ENCODE measurements at regions not wholly inside any gene's neighbourhood (a gene's known extent, or its start where the extent isn't known, plus 50 kb on each side); places are given as distances from the start of the nearest gene placed in this dataset.

GRCh38 chr12:75863533-75863932 lies 168.0 kb downstream of the PHLDA1 start:
- no peak overlapping the region for H3K27ac ChIP-seq
- no peaks in the 10 kb centered on the region for H3K4me1 ChIP-seq
- no peaks in the 10 kb centered on the region for H3K36me3 ChIP-seq
- H3K4me3 ChIP-seq, result no peak overlapping the region
- intact Hi-C loops (cut with DNase I; ENCODE audit: low total_unique reads), result no loop called here
- DNase-seq, result no peak
- no peaks in the 10 kb centered on the region for H3K9me3 ChIP-seq
- no peaks in the 10 kb centered on the region for H3K27me3 ChIP-seq (replicated peaks in 1 of 7)
- TF ChIP-seq CTCF (IDR thresholded peaks at IDR 0.05 in 8 of 11, conservative IDR thresholded peaks at IDR 0.05 in 3 of 11) (no peak), POLR2AphosphoS5 (IDR thresholded peaks at IDR 0.05) (no peak), POLR2A (IDR thresholded peaks at IDR 0.05) (no peak)
- WGBS, 5 donors, result 77 to 93% (median 91%) methylated on average over 7 of the region's 7 CpGs

- Histone ChIP-seq H3K27me3 (replicated peaks in 1 of 7) (no peaks in the 10 kb centered on the region), H3K36me3 (no peaks in the 10 kb centered on the region), H3K4me1 (no peaks in the 10 kb centered on the region), H3K27ac (no peak overlapping the region), H3K4me3 (no peak overlapping the region), H3K9me3 (no peaks in the 10 kb centered on the region)
- WGBS, 5 donors, result 73 to 84% (median 81%) methylated on average over 2 of the region's 2 CpGs
- intact Hi-C loops (cut with DNase I; ENCODE audit: low total_unique reads), result no loop called here
- DNase-seq, result no peak
- TF ChIP-seq CTCF (IDR thresholded peaks at IDR 0.05 in 8 of 11, conservative IDR thresholded peaks at IDR 0.05 in 3 of 11), result no peak
- TF ChIP-seq POLR2AphosphoS5 (IDR thresholded peaks at IDR 0.05), result no peak
- no peak for TF ChIP-seq POLR2A (IDR thresholded peaks at IDR 0.05)
These were observed 168.7 kb downstream of the PHLDA1 start for GRCh38 chr12:75862692-75863471.

GRCh38 chr12:75859868-75860267 lies 171.7 kb downstream of the PHLDA1 start:
- no peak for DNase-seq
- no peaks in the 10 kb centered on the region for H3K4me1 ChIP-seq
- H3K36me3 ChIP-seq, result no peaks in the 10 kb centered on the region
- no peak for TF ChIP-seq POLR2AphosphoS5 (IDR thresholded peaks at IDR 0.05)
- TF ChIP-seq POLR2A (IDR thresholded peaks at IDR 0.05), result no peak
- no peak for TF ChIP-seq CTCF (IDR thresholded peaks at IDR 0.05 in 8 of 11, conservative IDR thresholded peaks at IDR 0.05 in 3 of 11)
- 44 to 60% (median 48%) methylated on average over 2 of the region's 2 CpGs for WGBS, 5 donors
- no peak overlapping the region for H3K27ac ChIP-seq
- no peaks in the 10 kb centered on the region for H3K27me3 ChIP-seq (replicated peaks in 1 of 7)
- no peaks in the 10 kb centered on the region for H3K9me3 ChIP-seq
- intact Hi-C loops (cut with DNase I; ENCODE audit: low total_unique reads), result no loop called here
- H3K4me3 ChIP-seq, result no peak overlapping the region

GRCh38 chr12:75856235-75856634 lies 175.3 kb downstream of the PHLDA1 start:
- H3K4me1 ChIP-seq, result peaks cover 0 to 9% (median 0%) of the 10 kb centered on the region in 6 donors
- H3K36me3 ChIP-seq, result no peaks in the 10 kb centered on the region
- WGBS, 5 donors, result 69 to 82% (median 80%) methylated on average over 1 of the region's 1 CpG
- H3K4me3 ChIP-seq, result no peak overlapping the region
- H3K9me3 ChIP-seq, result no peaks in the 10 kb centered on the region
- H3K27me3 ChIP-seq (replicated peaks in 1 of 7), result peaks cover 0 to 10% (median 0%) of the 10 kb centered on the region in 7 donors
- TF ChIP-seq CTCF (IDR thresholded peaks at IDR 0.05 in 8 of 11, conservative IDR thresholded peaks at IDR 0.05 in 3 of 11), result no peak
- no peak for TF ChIP-seq POLR2A (IDR thresholded peaks at IDR 0.05)
- TF ChIP-seq POLR2AphosphoS5 (IDR thresholded peaks at IDR 0.05), result no peak
- DNase-seq, result no peak
- intact Hi-C loops (cut with DNase I; ENCODE audit: low total_unique reads), result no loop called here
- H3K27ac ChIP-seq, result no peak overlapping the region

All from spleen (tissue), 11 donors.